Naive thymus-derived CD4-positive, alpha-beta T cell (primary cell): ENCODE measurements at regions not wholly inside any gene's neighbourhood (a gene's known extent, or its start where the extent isn't known, plus 50 kb on each side); places are given as distances from the start of the nearest gene placed in this dataset.

ENCODE experiments used
- ATAC-seq: fragments of 150-1000 bp; cut with Tn5 transposase; 2 replicates; pipeline ENCODE4 v1.10.0; 2021; ENCODE audit warnings: mild to moderate bottlenecking, moderate library complexity
- CTCF ChIA-PET: fragments of 350-600 bp; sonication (Branson Sonifier 250); formaldehyde crosslinking; loops from one replicate; lab custom pipeline; 2021; ENCODE audit warnings: antibody characterized with exemption; lab: Charles Lee
- POLR2A ChIA-PET: fragments of 350-600 bp; sonication (Branson Sonifier 250); formaldehyde crosslinking; loops from one replicate; lab custom pipeline; 2021; ENCODE audit warnings: antibody characterized with exemption, inconsistent platforms; lab: Charles Lee
- DNase-seq, 9 donors: peaks; one replicate each; pipeline versions ENCODE4 v3.0.0 to v3.0.0-alpha.2; 2020 to 2022; ENCODE audit warnings: mixed read lengths in 1 of 9
- H3K27ac ChIP-seq: one replicate; pipeline ENCODE4 v1.7.0; 2013; ENCODE audit warnings: mild to moderate bottlenecking, low read depth, low read length, moderate library complexity
- H3K27me3 ChIP-seq, 2 donors: one replicate each; pipeline ENCODE4 v1.7.0; 2013; ENCODE audit warnings: low read length in 2 of 2, mild to moderate bottlenecking in 2 of 2, moderate library complexity in 2 of 2; ENCODE audit not compliant: control insufficient read depth in 2 of 2, insufficient read depth in 2 of 2
- H3K36me3 ChIP-seq, 3 experiments: 1 replicate in 2 of 3; 2 replicates in 1 of 3; pipeline ENCODE4 v1.7.0; 2013; ENCODE audit warnings: low read length in 3 of 3, mild to moderate bottlenecking in 3 of 3, moderate library complexity in 1 of 3; ENCODE audit not compliant: insufficient read depth in 3 of 3, control insufficient read depth in 2 of 3
- H3K4me1 ChIP-seq, 2 donors: one replicate each; pipeline ENCODE4 v1.7.0; 2013; ENCODE audit warnings: low read length in 2 of 2, mild to moderate bottlenecking in 2 of 2, moderate library complexity in 1 of 2; ENCODE audit not compliant: control insufficient read depth in 2 of 2, insufficient read depth in 2 of 2
- H3K4me3 ChIP-seq: 2 replicates; pipeline ENCODE4 v1.7.0; 2013; ENCODE audit warnings: mild to moderate bottlenecking, low read length
- H3K9me3 ChIP-seq, 3 experiments: 1 replicate in 2 of 3; 2 replicates in 1 of 3; pipeline ENCODE4 v1.7.0; 2013; ENCODE audit warnings: low read length in 3 of 3; ENCODE audit not compliant: control insufficient read depth in 2 of 3
- H3K27ac Mint-ChIP-seq, 9 donors: one replicate each; pipeline ENCODE4 v1.8.0; 2020 to 2022; ENCODE audit warnings: mixed read lengths in 9 of 9, mild to moderate bottlenecking in 8 of 9, moderate library complexity in 5 of 9, inconsistent platforms in 2 of 9
- H3K27me3 Mint-ChIP-seq, 5 donors: one replicate each; pipeline ENCODE4 v1.8.0; 2021 to 2022; ENCODE audit warnings: mixed read lengths in 5 of 5, mild to moderate bottlenecking in 1 of 5
- H3K36me3 Mint-ChIP-seq, 5 donors: one replicate each; pipeline ENCODE4 v1.8.0; 2020 to 2022; ENCODE audit warnings: mixed read lengths in 5 of 5, mild to moderate bottlenecking in 3 of 5, inconsistent platforms in 1 of 5
- H3K4me1 Mint-ChIP-seq, 7 donors: one replicate each; pipeline ENCODE4 v1.8.0; 2020 to 2022; ENCODE audit warnings: mixed read lengths in 7 of 7, mild to moderate bottlenecking in 3 of 7, inconsistent platforms in 1 of 7
- H3K4me3 Mint-ChIP-seq, 10 donors: one replicate each; pipeline ENCODE4 v1.8.0; 2020 to 2022; ENCODE audit warnings: mild to moderate bottlenecking in 10 of 10, mixed read lengths in 10 of 10, moderate library complexity in 6 of 10, inconsistent platforms in 2 of 10
- H3K9me3 Mint-ChIP-seq, 11 donors: one replicate each; pipeline ENCODE4 v1.8.0; 2020 to 2022; ENCODE audit warnings: mixed read lengths in 11 of 11, mild to moderate bottlenecking in 4 of 11, inconsistent platforms in 1 of 11, moderate library complexity in 1 of 11
- intact Hi-C, 2 donors: fragments of 100-400 bp; cut with micrococcal nuclease; formaldehyde crosslinking; loops; one replicate each; pipeline ENCODE4 v1.15.1; 2023

DNA sequence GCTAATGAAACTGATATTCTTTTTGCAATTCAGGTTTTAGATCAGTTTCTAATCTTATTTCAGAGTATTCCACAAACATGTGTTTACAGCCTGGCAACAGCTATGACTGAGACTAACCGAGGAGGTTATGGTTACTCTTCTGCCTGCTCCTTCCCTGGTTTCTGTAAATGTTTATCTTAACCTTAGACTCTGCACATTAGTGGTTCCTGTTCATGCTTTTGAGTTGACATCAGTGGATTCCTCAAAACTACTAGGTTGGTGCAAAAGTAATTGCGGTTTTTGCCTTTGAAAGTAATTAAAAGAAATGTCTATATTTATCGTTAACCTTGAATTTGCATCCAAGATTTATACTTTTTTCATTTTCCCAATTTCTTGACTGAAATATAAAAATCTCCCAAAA lies 237.0 kb upstream of the TSHZ3 start:
- ChIA-PET CTCF (no interaction called here), POLR2A (no interaction called here)
- Histone ChIP-seq H3K9me3 (no peaks in the 10 kb centered on the region), H3K36me3 (no peaks in the 10 kb centered on the region), H3K27ac (no peak overlapping the region), H3K27me3 (no peaks in the 10 kb centered on the region), H3K4me1 (no peaks in the 10 kb centered on the region), H3K4me3 (no peak overlapping the region)
- H3K27ac Mint-ChIP-seq: no peak overlapping the region
- no peaks in the 10 kb centered on the region for H3K36me3 Mint-ChIP-seq
- H3K4me1 Mint-ChIP-seq: no peaks in the 10 kb centered on the region
- no peak for ATAC-seq
- intact Hi-C loops: no loop called here
- no peak overlapping the region for H3K4me3 Mint-ChIP-seq
- peaks cover 0 to 27% (median 19%) of the 10 kb centered on the region in 5 donors for H3K27me3 Mint-ChIP-seq
- DNase-seq: no peak
- H3K9me3 Mint-ChIP-seq: peaks cover 0 to 5% (median 0%) of the 10 kb centered on the region in 11 donors

DNA sequence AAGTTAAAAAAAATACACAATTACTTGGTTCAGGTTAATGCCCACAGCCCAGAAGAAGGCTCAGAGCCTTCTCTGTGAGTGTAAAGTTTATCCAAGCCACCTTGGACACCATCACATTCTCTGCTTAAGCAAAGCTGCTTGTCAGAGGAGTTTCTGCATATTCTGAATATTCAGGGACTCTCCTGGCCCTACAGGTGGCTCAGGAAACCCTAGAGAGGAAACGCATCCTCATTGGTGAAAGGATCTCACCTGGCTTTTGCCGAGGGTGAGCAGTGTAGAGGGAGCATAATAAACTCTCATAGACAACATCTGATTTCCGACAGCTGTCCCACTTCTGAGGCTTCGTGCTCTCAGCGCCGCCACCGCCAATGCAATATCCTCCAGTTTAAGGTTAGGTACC lies 239.9 kb upstream of the TSHZ3 start:
- H3K36me3 Mint-ChIP-seq: no peaks in the 10 kb centered on the region
- ChIA-PET POLR2A (no interaction called here), CTCF (no interaction called here)
- peaks cover 0 to 5% (median 0%) of the 10 kb centered on the region in 11 donors for H3K9me3 Mint-ChIP-seq
- H3K4me3 Mint-ChIP-seq: no peak overlapping the region
- DNase-seq: no peak
- Histone ChIP-seq H3K27me3 (no peaks in the 10 kb centered on the region), H3K9me3 (no peaks in the 10 kb centered on the region), H3K4me3 (no peak overlapping the region), H3K27ac (no peak overlapping the region), H3K36me3 (no peaks in the 10 kb centered on the region), H3K4me1 (no peaks in the 10 kb centered on the region)
- peaks cover 0 to 28% (median 20%) of the 10 kb centered on the region in 5 donors for H3K27me3 Mint-ChIP-seq
- H3K4me1 Mint-ChIP-seq: no peaks in the 10 kb centered on the region
- intact Hi-C loops: no loop called here
- ATAC-seq: no peak
- H3K27ac Mint-ChIP-seq: no peak overlapping the region

DNA sequence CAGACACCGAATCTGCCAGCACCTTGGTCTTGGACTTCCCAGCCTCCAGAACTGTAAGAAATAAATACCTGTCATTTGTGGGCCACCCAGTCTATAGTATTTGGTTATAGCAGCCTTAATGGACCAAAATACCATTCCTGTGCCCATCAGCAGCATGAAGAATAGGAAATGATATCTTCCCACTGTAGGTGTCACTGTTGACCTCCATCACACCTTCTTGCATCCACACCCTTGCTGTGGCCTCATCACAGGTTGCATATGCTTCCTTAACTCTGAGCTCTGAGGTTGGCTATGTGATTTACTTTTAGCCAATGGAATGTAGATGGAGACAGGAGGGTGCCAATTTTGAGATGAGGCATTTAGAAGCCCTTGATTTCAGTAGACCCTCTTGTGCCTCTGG lies 242.0 kb upstream of the TSHZ3 start:
- H3K27ac ChIP-seq: no peak overlapping the region
- no peaks in the 10 kb centered on the region for H3K9me3 ChIP-seq
- ChIA-PET CTCF (no interaction called here), POLR2A (no interaction called here)
- Mint-ChIP-seq H3K36me3 (no peaks in the 10 kb centered on the region), H3K4me1 (no peaks in the 10 kb centered on the region), H3K27ac (no peak overlapping the region), H3K27me3 (peaks cover 0 to 28% (median 20%) of the 10 kb centered on the region in 5 donors), H3K9me3 (peaks cover 0 to 5% (median 0%) of the 10 kb centered on the region in 11 donors), H3K4me3 (no peak overlapping the region)
- intact Hi-C loops: no loop called here
- no peaks in the 10 kb centered on the region for H3K36me3 ChIP-seq
- no peaks in the 10 kb centered on the region for H3K4me1 ChIP-seq
- no peak for ATAC-seq
- no peak for DNase-seq
- no peak overlapping the region for H3K4me3 ChIP-seq
- no peaks in the 10 kb centered on the region for H3K27me3 ChIP-seq

DNA sequence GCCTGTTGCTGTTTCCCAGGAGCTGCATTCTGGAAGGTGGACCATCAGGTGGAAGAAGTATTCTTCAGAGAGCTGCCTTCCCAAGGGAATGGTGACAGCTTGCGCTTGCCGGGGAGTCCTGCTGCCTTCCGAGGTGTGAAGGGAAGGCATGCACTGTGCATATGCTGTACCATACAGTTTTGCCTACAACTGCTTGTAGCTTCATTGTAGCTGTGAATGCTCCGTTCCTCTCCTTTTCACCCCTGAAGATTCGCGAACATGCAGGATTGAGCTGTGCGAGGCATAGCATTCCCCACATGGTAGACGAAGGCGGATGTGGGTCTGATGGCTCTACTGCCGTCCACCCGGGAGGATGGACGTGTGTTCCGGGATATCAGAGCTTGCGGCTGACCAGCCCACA lies 243.2 kb upstream of the TSHZ3 start:
- no peak overlapping the region for H3K4me3 Mint-ChIP-seq
- Histone ChIP-seq H3K9me3 (no peaks in the 10 kb centered on the region), H3K27ac (no peak overlapping the region), H3K27me3 (no peaks in the 10 kb centered on the region), H3K36me3 (no peaks in the 10 kb centered on the region), H3K4me3 (no peak overlapping the region), H3K4me1 (no peaks in the 10 kb centered on the region)
- CTCF ChIA-PET: no interaction called here
- DNase-seq: no peak
- POLR2A ChIA-PET: no interaction called here
- no peak overlapping the region for H3K27ac Mint-ChIP-seq
- H3K36me3 Mint-ChIP-seq: no peaks in the 10 kb centered on the region
- H3K9me3 Mint-ChIP-seq: peaks cover 0 to 5% (median 0%) of the 10 kb centered on the region in 11 donors
- intact Hi-C loops: no loop called here
- no peaks in the 10 kb centered on the region for H3K4me1 Mint-ChIP-seq
- H3K27me3 Mint-ChIP-seq: peaks cover 0 to 32% (median 18%) of the 10 kb centered on the region in 5 donors
- ATAC-seq: no peak

DNA sequence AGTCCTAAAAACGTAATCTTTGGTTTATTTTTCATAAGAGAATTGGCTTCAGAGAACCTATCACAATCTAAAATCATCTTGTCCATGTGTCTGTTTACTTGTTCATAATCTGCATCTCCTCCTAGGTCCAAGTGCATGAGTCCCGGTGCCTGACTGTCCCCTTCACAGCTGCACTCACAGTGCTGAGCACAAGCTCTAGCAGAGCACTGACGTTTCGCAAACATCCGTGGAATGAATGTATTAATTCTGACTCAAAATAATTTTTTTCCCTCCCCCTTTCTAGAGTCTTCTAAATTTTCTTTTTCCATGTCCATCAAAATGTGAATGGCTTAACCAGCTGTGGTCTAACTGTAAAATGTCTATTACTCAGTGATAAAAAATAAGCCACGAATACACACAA lies 245.5 kb upstream of the TSHZ3 start:
- ATAC-seq: no peak
- H3K27ac ChIP-seq: no peak overlapping the region
- H3K4me1 Mint-ChIP-seq: no peaks in the 10 kb centered on the region
- no peaks in the 10 kb centered on the region for H3K36me3 ChIP-seq
- no peaks in the 10 kb centered on the region for H3K27me3 ChIP-seq
- H3K9me3 Mint-ChIP-seq: peaks cover 0 to 5% (median 0%) of the 10 kb centered on the region in 11 donors
- H3K27me3 Mint-ChIP-seq: peaks cover 0 to 25% (median 9%) of the 10 kb centered on the region in 5 donors
- intact Hi-C loops: no loop called here
- DNase-seq: no peak
- CTCF ChIA-PET: no interaction called here
- H3K27ac Mint-ChIP-seq: no peak overlapping the region
- H3K4me1 ChIP-seq: no peaks in the 10 kb centered on the region
- H3K36me3 Mint-ChIP-seq: no peaks in the 10 kb centered on the region
- H3K9me3 ChIP-seq: no peaks in the 10 kb centered on the region
- no peak overlapping the region for H3K4me3 ChIP-seq
- H3K4me3 Mint-ChIP-seq: no peak overlapping the region
- POLR2A ChIA-PET: no interaction called here

DNA sequence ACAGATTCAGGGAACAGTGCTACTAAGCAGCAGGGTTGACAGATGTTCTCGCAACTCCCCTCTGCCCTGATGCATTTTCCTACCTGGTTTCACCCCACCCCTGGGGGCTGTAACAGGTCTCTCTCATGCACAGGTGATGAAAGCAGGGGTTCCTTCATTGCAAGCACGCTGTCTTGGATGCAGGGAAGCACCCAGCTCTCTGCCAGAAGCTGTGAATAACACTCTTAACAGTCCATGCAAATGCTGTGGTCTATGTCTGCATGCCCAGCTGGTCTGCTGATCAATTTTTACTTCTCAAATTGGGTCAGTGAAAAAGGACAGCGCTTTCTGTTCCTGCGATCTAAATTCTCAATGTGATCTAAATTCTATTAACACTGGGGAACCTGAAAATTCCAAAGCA lies 246.3 kb upstream of the TSHZ3 start:
- H3K9me3 Mint-ChIP-seq: peaks cover 0 to 5% (median 0%) of the 10 kb centered on the region in 11 donors
- no peaks in the 10 kb centered on the region for H3K9me3 ChIP-seq
- H3K4me3 Mint-ChIP-seq: no peak overlapping the region
- H3K27ac ChIP-seq: no peak overlapping the region
- no peaks in the 10 kb centered on the region for H3K4me1 ChIP-seq
- no peaks in the 10 kb centered on the region for H3K4me1 Mint-ChIP-seq
- ATAC-seq: no peak
- no peak overlapping the region for H3K27ac Mint-ChIP-seq
- intact Hi-C loops: no loop called here
- ChIA-PET CTCF (no interaction called here), POLR2A (no interaction called here)
- H3K36me3 Mint-ChIP-seq: no peaks in the 10 kb centered on the region
- peaks cover 0 to 17% (median under 1%) of the 10 kb centered on the region in 5 donors for H3K27me3 Mint-ChIP-seq
- DNase-seq: no peak
- H3K36me3 ChIP-seq: no peaks in the 10 kb centered on the region
- H3K27me3 ChIP-seq: no peaks in the 10 kb centered on the region
- no peak overlapping the region for H3K4me3 ChIP-seq

DNA sequence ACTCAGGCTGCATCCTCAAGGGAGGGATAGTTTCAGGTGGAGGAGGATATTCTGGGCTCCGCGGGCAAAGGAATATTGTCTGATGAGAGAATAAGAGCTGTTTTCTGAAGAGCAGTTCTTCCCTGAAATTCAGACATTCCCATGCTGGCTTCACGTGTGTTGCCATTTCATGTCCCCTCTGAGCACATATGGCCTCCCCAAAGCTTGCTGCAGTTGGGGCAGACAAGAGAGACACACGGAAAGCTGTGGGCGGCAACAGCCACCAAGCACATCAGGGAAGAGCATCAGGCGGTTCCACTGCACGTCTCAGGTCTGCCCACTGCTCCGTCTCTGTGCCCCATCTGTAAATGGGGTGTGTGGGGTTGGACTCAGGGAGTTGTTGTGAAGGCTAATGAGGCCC lies 247.5 kb upstream of the TSHZ3 start:
- no peaks in the 10 kb centered on the region for H3K36me3 Mint-ChIP-seq
- no peak for DNase-seq
- intact Hi-C loops: no loop called here
- H3K4me3 ChIP-seq: no peak overlapping the region
- H3K27ac Mint-ChIP-seq: no peak overlapping the region
- H3K27ac ChIP-seq: no peak overlapping the region
- CTCF ChIA-PET: no interaction called here
- peaks cover 0 to 20% (median 0%) of the 10 kb centered on the region in 5 donors for H3K27me3 Mint-ChIP-seq
- POLR2A ChIA-PET: no interaction called here
- H3K4me1 Mint-ChIP-seq: no peaks in the 10 kb centered on the region
- H3K27me3 ChIP-seq: no peaks in the 10 kb centered on the region
- no peak for ATAC-seq
- no peaks in the 10 kb centered on the region for H3K36me3 ChIP-seq
- H3K4me3 Mint-ChIP-seq: no peak overlapping the region
- H3K9me3 Mint-ChIP-seq: peaks cover 0 to 5% (median 0%) of the 10 kb centered on the region in 11 donors
- no peaks in the 10 kb centered on the region for H3K9me3 ChIP-seq
- H3K4me1 ChIP-seq: no peaks in the 10 kb centered on the region
